WTC11 (cell line): ENCODE measurements at regions not wholly inside any gene's neighbourhood (a gene's known extent, or its start where the extent isn't known, plus 50 kb on each side); places are given as distances from the start of the nearest gene placed in this dataset.

Experiments
- ATAC-seq: fragments of 200-7000 bp; cut with Tn5 transposase; 2 replicates; pipeline ENCODE4 v1.10.0; 2021; ENCODE audit warnings: mild to moderate bottlenecking, moderate library complexity
- CTCF ChIA-PET: fragments of 300-600 bp; sonication (Branson Sonifier 250); formaldehyde crosslinking; loops from one replicate; lab custom pipeline; 2021; ENCODE audit warnings: antibody characterized with exemption; lab: Charles Lee
- POLR2A ChIA-PET: fragments of 350-600 bp; sonication (Branson Sonifier 250); formaldehyde crosslinking; loops from one replicate; lab custom pipeline; 2021; ENCODE audit warnings: antibody characterized with exemption; lab: Charles Lee
- DNase-seq: peaks from one replicate; pipeline ENCODE4 v3.0.0; 2021; ENCODE audit warnings: low spot score
- H3K27ac Mint-ChIP-seq: 2 replicates; pipeline ENCODE4 v1.8.0; 2021; ENCODE audit warnings: mixed read lengths
- H3K27me3 Mint-ChIP-seq: 2 replicates; pipeline ENCODE4 v1.8.0; 2021; ENCODE audit warnings: low read depth, mild to moderate bottlenecking, moderate library complexity, mixed read lengths
- H3K36me3 Mint-ChIP-seq: 2 replicates; pipeline ENCODE4 v1.8.0; 2021; ENCODE audit warnings: mixed read lengths
- H3K4me1 Mint-ChIP-seq: 2 replicates; pipeline ENCODE4 v1.8.0; 2022; ENCODE audit warnings: mixed read lengths
- H3K4me3 Mint-ChIP-seq: 2 replicates; pipeline ENCODE4 v1.8.0; 2021; ENCODE audit warnings: mild to moderate bottlenecking, moderate library complexity, mixed read lengths
- H3K9me3 Mint-ChIP-seq: 2 replicates; pipeline ENCODE4 v1.8.0; 2021; ENCODE audit warnings: mixed read lengths
- ATF1 ChIP-seq: sonication (generic); formaldehyde crosslinking; IDR thresholded peaks from 2 replicates; pipeline ENCODE4 v1.8.1; 2023; ENCODE audit warnings: mild to moderate bottlenecking, moderate library complexity, missing genetic modification reagents
- ELF4 ChIP-seq: sonication (generic); formaldehyde crosslinking; IDR thresholded peaks from 2 replicates; pipeline ENCODE4 v1.8.1; 2022; ENCODE audit warnings: low read depth, mild to moderate bottlenecking, moderate library complexity, missing genetic modification reagents
- FOXJ3 ChIP-seq: sonication (generic); formaldehyde crosslinking; IDR thresholded peaks from 2 replicates; pipeline ENCODE4 v1.9.0; 2021; ENCODE audit warnings: missing genetic modification reagents, mild to moderate bottlenecking, borderline replicate concordance
- GABPB1 ChIP-seq: sonication (generic); formaldehyde crosslinking; IDR thresholded peaks from 2 replicates; pipeline ENCODE4 v1.8.1; 2023; ENCODE audit warnings: mild to moderate bottlenecking, missing genetic modification reagents
- GTF2I ChIP-seq: fragments of 250-450 bp; sonication (Bioruptor Pico); conservative IDR thresholded peaks from 2 replicates; pipeline ENCODE4 v1.4.0; 2021; ENCODE audit warnings: mild to moderate bottlenecking
- HMGA2 ChIP-seq: fragments of 250-450 bp; sonication (Bioruptor Pico); IDR thresholded peaks from 2 replicates; pipeline ENCODE4 v1.4.0; 2021; ENCODE audit warnings: mild to moderate bottlenecking, moderate library complexity
- KAT7 ChIP-seq: sonication (generic); formaldehyde crosslinking; IDR thresholded peaks from 2 replicates; pipeline ENCODE4 v1.8.1; 2023; ENCODE audit warnings: missing genetic modification reagents, mild to moderate bottlenecking, borderline replicate concordance
- MYBL2 ChIP-seq: sonication (generic); formaldehyde crosslinking; IDR thresholded peaks from 2 replicates; pipeline ENCODE4 v1.8.1; 2023; ENCODE audit warnings: mild to moderate bottlenecking, moderate library complexity, missing genetic modification reagents
- NFYB ChIP-seq: sonication (generic); formaldehyde crosslinking; conservative IDR thresholded peaks from 2 replicates; pipeline ENCODE4 v1.8.0; 2022; ENCODE audit warnings: low read depth, missing genetic modification reagents
- NR1H2 ChIP-seq: sonication (generic); formaldehyde crosslinking; IDR thresholded peaks from 2 replicates; pipeline ENCODE4 v1.9.0; 2021; ENCODE audit warnings: mild to moderate bottlenecking, moderate library complexity, missing genetic modification reagents
- OVOL2 ChIP-seq: fragments of 250-450 bp; sonication (Bioruptor Pico); IDR thresholded peaks from 2 replicates; pipeline ENCODE4 v1.9.0; 2021; ENCODE audit warnings: mild to moderate bottlenecking, borderline replicate concordance
- SOX15 ChIP-seq: fragments of 250-450 bp; sonication (Bioruptor Pico); IDR thresholded peaks from 2 replicates; pipeline ENCODE4 v1.9.0; 2021; ENCODE audit warnings: mild to moderate bottlenecking
- TEAD1 ChIP-seq: sonication (generic); formaldehyde crosslinking; IDR thresholded peaks from 2 replicates; pipeline ENCODE4 v1.8.0; 2022; ENCODE audit warnings: mild to moderate bottlenecking, missing genetic modification reagents
- TEAD4 ChIP-seq: sonication (generic); formaldehyde crosslinking; IDR thresholded peaks from 2 replicates; pipeline ENCODE4 v1.8.0; 2022; ENCODE audit warnings: mild to moderate bottlenecking, missing genetic modification reagents
- ZNF232 ChIP-seq: sonication (generic); formaldehyde crosslinking; IDR thresholded peaks from 2 replicates; pipeline ENCODE4 v1.8.0; 2022; ENCODE audit warnings: mild to moderate bottlenecking, missing genetic modification reagents
- ZNF263 ChIP-seq: sonication (generic); formaldehyde crosslinking; IDR thresholded peaks from 2 replicates; pipeline ENCODE4 v1.8.1; 2022; ENCODE audit warnings: low read depth, mild to moderate bottlenecking, moderate library complexity, missing genetic modification reagents
- ZNF671 ChIP-seq: fragments of 250-450 bp; sonication (Bioruptor Pico); IDR thresholded peaks from 2 replicates; pipeline ENCODE4 v1.8.0; 2021; ENCODE audit warnings: mild to moderate bottlenecking
- TF ChIP-seq, protein P1 (sequence below): fragments of 250-450 bp; sonication (Bioruptor Pico); IDR thresholded peaks from 2 replicates; pipeline ENCODE4 v1.9.0; 2021; ENCODE audit warnings: moderate library complexity, mild to moderate bottlenecking, inconsistent platforms, borderline replicate concordance
- TF ChIP-seq, protein P2 (sequence below): sonication (generic); formaldehyde crosslinking; IDR thresholded peaks from 2 replicates; pipeline ENCODE4 v1.8.0; 2023; ENCODE audit warnings: missing genetic modification reagents
- TF ChIP-seq, protein P3 (sequence below): sonication (generic); formaldehyde crosslinking; IDR thresholded peaks from 2 replicates; pipeline ENCODE4 v1.8.1; 2023; ENCODE audit warnings: mild to moderate bottlenecking, missing genetic modification reagents
- TF ChIP-seq, protein P4 (sequence below): sonication (generic); formaldehyde crosslinking; IDR thresholded peaks from 2 replicates; pipeline ENCODE4 v1.8.0; 2022; ENCODE audit warnings: missing genetic modification reagents
- TF ChIP-seq, protein P5 (sequence below): sonication (generic); formaldehyde crosslinking; IDR thresholded peaks from 2 replicates; pipeline ENCODE4 v1.8.1; 2023; ENCODE audit warnings: mild to moderate bottlenecking, moderate library complexity, missing genetic modification reagents
- TF ChIP-seq, protein P6 (sequence below): sonication (generic); formaldehyde crosslinking; conservative IDR thresholded peaks from 2 replicates; pipeline ENCODE4 v1.8.1; 2022; ENCODE audit warnings: mild to moderate bottlenecking, missing genetic modification reagents

DNA sequence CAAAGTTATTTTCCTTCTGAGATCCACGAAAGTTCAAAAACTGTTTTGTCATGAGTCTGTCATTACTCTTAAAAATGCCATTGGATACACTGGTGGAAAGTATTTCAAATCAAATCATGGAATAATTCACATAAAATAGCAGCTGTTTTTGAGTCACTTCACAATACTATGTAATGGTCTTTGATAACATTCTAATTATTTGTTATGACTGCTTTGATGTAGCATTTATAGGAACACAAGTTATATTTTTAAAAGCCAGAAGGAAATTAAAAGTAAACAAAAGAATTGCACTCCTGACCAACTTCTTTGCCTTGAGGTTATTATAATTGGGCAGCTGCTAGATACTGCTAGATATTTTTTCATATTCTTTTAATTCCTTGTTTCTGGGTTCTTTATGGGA, 473.2 kb downstream of the CCER1 start:
- Mint-ChIP-seq H3K27me3 (no peaks in the 10 kb centered on the region), H3K4me3 (no peak overlapping the region), H3K4me1 (peaks cover 8% of the 10 kb centered on the region), H3K27ac (no peak overlapping the region; the same call in 1 of the 2 replicates), H3K36me3 (no peaks in the 10 kb centered on the region), H3K9me3 (peaks cover 5% of the 10 kb centered on the region; the same call in 1 of the 2 replicates)
- TF ChIP-seq, protein P1, sequence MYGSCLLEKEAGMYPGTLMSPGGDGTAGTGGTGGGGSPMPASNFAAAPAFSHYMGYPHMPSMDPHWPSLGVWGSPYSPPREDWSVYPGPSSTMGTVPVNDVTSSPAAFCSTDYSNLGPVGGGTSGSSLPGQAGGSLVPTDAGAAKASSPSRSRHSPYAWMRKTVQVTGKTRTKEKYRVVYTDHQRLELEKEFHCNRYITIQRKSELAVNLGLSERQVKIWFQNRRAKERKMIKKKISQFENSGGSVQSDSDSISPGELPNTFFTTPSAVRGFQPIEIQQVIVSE (CRISPR knock-in tag): no peak
- TF ChIP-seq GABPB1 (CRISPR knock-in tag) (no peak), GTF2I (CRISPR knock-in tag) (no peak), KAT7 (CRISPR knock-in tag) (no peak), OVOL2 (CRISPR knock-in tag) (no peak), ZNF263 (CRISPR knock-in tag) (no peak), ZNF232 (CRISPR knock-in tag) (no peak), MYBL2 (CRISPR knock-in tag) (no peak), SOX15 (no peak)
- TF ChIP-seq, protein P2, sequence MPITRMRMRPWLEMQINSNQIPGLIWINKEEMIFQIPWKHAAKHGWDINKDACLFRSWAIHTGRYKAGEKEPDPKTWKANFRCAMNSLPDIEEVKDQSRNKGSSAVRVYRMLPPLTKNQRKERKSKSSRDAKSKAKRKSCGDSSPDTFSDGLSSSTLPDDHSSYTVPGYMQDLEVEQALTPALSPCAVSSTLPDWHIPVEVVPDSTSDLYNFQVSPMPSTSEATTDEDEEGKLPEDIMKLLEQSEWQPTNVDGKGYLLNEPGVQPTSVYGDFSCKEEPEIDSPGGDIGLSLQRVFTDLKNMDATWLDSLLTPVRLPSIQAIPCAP (CRISPR knock-in tag): no peak
- ChIA-PET POLR2A (no interaction called here), CTCF (no interaction called here)
- DNase-seq (no peak), ATAC-seq (no peak)

DNA sequence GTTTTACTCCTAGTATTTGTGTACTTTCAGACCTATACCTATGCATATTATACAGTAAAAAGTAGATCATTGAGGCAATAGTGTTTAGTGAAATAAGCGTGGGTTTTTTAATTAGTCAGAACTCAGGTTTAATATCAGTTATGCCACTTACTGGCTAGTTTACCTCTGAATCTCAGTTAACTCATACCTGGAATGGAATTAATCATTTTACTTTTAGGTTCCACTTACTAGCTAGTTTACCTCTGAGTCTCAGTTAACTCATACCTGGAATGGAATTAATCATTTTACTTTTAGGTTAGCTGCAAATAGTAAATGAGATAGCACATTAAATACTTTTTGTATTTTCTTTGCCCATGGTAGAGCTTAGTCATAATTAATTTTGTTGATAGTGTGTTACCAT, 475.7 kb downstream of the CCER1 start:
- peaks cover 5% of the 10 kb centered on the region; the same call in 1 of the 2 replicates for H3K9me3 Mint-ChIP-seq
- ATAC-seq: no peak
- ChIA-PET CTCF (no interaction called here), POLR2A (no interaction called here)
- no peak overlapping the region for H3K4me3 Mint-ChIP-seq
- H3K36me3 Mint-ChIP-seq: no peaks in the 10 kb centered on the region
- DNase-seq: no peak
- no peaks in the 10 kb centered on the region for H3K27me3 Mint-ChIP-seq
- H3K27ac Mint-ChIP-seq: no peak overlapping the region
- H3K4me1 Mint-ChIP-seq: peaks cover 8% of the 10 kb centered on the region
- TF ChIP-seq, protein P3, sequence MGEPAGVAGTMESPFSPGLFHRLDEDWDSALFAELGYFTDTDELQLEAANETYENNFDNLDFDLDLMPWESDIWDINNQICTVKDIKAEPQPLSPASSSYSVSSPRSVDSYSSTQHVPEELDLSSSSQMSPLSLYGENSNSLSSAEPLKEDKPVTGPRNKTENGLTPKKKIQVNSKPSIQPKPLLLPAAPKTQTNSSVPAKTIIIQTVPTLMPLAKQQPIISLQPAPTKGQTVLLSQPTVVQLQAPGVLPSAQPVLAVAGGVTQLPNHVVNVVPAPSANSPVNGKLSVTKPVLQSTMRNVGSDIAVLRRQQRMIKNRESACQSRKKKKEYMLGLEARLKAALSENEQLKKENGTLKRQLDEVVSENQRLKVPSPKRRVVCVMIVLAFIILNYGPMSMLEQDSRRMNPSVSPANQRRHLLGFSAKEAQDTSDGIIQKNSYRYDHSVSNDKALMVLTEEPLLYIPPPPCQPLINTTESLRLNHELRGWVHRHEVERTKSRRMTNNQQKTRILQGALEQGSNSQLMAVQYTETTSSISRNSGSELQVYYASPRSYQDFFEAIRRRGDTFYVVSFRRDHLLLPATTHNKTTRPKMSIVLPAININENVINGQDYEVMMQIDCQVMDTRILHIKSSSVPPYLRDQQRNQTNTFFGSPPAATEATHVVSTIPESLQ (CRISPR knock-in tag): no peak
- TF ChIP-seq GABPB1 (CRISPR knock-in tag) (no peak), TEAD1 (CRISPR knock-in tag) (no peak), TEAD4 (CRISPR knock-in tag) (no peak), HMGA2 (CRISPR knock-in tag) (no peak), ATF1 (no peak), NFYB (CRISPR knock-in tag) (no peak), FOXJ3 (CRISPR knock-in tag) (no peak), NR1H2 (CRISPR knock-in tag) (no peak), ELF4 (CRISPR knock-in tag) (no peak), ZNF263 (CRISPR knock-in tag) (no peak), ZNF671 (CRISPR knock-in tag) (no peak)
- TF ChIP-seq, protein P1 (CRISPR knock-in tag): no peak
- TF ChIP-seq, protein P4, sequence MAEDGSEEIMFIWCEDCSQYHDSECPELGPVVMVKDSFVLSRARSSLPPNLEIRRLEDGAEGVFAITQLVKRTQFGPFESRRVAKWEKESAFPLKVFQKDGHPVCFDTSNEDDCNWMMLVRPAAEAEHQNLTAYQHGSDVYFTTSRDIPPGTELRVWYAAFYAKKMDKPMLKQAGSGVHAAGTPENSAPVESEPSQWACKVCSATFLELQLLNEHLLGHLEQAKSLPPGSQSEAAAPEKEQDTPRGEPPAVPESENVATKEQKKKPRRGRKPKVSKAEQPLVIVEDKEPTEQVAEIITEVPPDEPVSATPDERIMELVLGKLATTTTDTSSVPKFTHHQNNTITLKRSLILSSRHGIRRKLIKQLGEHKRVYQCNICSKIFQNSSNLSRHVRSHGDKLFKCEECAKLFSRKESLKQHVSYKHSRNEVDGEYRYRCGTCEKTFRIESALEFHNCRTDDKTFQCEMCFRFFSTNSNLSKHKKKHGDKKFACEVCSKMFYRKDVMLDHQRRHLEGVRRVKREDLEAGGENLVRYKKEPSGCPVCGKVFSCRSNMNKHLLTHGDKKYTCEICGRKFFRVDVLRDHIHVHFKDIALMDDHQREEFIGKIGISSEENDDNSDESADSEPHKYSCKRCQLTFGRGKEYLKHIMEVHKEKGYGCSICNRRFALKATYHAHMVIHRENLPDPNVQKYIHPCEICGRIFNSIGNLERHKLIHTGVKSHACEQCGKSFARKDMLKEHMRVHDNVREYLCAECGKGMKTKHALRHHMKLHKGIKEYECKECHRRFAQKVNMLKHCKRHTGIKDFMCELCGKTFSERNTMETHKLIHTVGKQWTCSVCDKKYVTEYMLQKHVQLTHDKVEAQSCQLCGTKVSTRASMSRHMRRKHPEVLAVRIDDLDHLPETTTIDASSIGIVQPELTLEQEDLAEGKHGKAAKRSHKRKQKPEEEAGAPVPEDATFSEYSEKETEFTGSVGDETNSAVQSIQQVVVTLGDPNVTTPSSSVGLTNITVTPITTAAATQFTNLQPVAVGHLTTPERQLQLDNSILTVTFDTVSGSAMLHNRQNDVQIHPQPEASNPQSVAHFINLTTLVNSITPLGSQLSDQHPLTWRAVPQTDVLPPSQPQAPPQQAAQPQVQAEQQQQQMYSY: no peak
- TF ChIP-seq, protein P5, sequence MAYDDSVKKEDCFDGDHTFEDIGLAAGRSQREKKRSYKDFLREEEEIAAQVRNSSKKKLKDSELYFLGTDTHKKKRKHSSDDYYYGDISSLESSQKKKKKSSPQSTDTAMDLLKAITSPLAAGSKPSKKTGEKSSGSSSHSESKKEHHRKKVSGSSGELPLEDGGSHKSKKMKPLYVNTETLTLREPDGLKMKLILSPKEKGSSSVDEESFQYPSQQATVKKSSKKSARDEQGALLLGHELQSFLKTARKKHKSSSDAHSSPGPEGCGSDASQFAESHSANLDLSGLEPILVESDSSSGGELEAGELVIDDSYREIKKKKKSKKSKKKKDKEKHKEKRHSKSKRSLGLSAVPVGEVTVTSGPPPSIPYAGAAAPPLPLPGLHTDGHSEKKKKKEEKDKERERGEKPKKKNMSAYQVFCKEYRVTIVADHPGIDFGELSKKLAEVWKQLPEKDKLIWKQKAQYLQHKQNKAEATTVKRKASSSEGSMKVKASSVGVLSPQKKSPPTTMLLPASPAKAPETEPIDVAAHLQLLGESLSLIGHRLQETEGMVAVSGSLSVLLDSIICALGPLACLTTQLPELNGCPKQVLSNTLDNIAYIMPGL (CRISPR knock-in tag): no peak
- TF ChIP-seq, protein P6, sequence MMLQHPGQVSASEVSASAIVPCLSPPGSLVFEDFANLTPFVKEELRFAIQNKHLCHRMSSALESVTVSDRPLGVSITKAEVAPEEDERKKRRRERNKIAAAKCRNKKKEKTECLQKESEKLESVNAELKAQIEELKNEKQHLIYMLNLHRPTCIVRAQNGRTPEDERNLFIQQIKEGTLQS (CRISPR knock-in tag): no peak
